GM12878 (cell line): ENCODE measurements at regions not wholly inside any gene's neighbourhood (a gene's known extent, or its start where the extent isn't known, plus 50 kb on each side); places are given as distances from the start of the nearest gene placed in this dataset.

Experiments used
- ATAC-seq: fragments of 200-7000 bp; cut with Tn5 transposase; 3 replicates; pipeline ENCODE4 v1.9.1; 2020; ENCODE audit warnings: mild to moderate bottlenecking, moderate library complexity
- BruUV-seq: library from RNA; stranded (reverse); fragments of 400-500 nt; replicated peaks from 2 replicates; lab custom pipeline; 2021; lab: Mats Ljungman, UMichigan
- CTCF ChIA-PET: fragments of 300-600 bp; sonication (Branson Sonifier 250); formaldehyde crosslinking; extraction: SDS; loops from one replicate; lab custom pipeline; 2021; ENCODE audit warnings: inconsistent platforms; lab: Yijun Ruan, JAX
- POLR2A ChIA-PET: fragments of 350-600 bp; formaldehyde crosslinking; extraction: SDS; loops from one replicate; lab custom pipeline; 2021; ENCODE audit warnings: inconsistent platforms; lab: Charles Lee
- RAD21 ChIA-PET: fragments of 300-600 bp; sonication (Branson Sonifier 250); formaldehyde crosslinking; loops from one replicate; lab custom pipeline; 2023; ENCODE audit warnings: antibody characterized with exemption; ENCODE audit not compliant: unreplicated experiment; lab: Charles Lee
- SMC1A ChIA-PET: fragments of 300-600 bp; sonication (Branson Sonifier 250); formaldehyde crosslinking; loops from one replicate; lab custom pipeline; 2023; ENCODE audit not compliant: unreplicated experiment, uncharacterized antibody; lab: Charles Lee
- DNase-seq: peaks from one replicate; pipeline ENCODE4 v3.0.0-alpha.2; 2011; ENCODE audit warnings: low read depth, low spot score
- FAIRE-seq: peaks from 3 replicates; lab custom pipeline; 2011; peaks lifted over from hg19 to GRCh38; lab: Jason Lieb, UNC
- H2AFZ ChIP-seq: 2 replicates; pipeline ENCODE4 v1.6.0; 2011; ENCODE audit warnings: low read depth, low read length, control low read depth; ENCODE audit not compliant: control insufficient read depth
- H3K27ac ChIP-seq: 2 replicates; pipeline ENCODE4 v1.5.1; 2011; ENCODE audit warnings: control low read depth; ENCODE audit not compliant: control insufficient read depth, insufficient read depth
- H3K27me3 ChIP-seq, 2 experiments: replicated peaks in 1 of 2; 2 replicates each; pipeline versions ENCODE4 v1.6.0 to v1.6.1; 2011; ENCODE audit warnings: low read length in 1 of 2; ENCODE audit not compliant: control insufficient read depth in 2 of 2, insufficient read depth in 2 of 2
- H3K36me3 ChIP-seq, 2 experiments: 2 replicates each; pipeline ENCODE4 v1.5.1; 2011; ENCODE audit warnings: low read length in 1 of 2; ENCODE audit not compliant: control insufficient read depth in 2 of 2, insufficient read depth in 2 of 2
- H3K4me1 ChIP-seq: 2 replicates; pipeline ENCODE4 v1.6.1; 2011; ENCODE audit warnings: mild to moderate bottlenecking, low read length, moderate library complexity, mixed read lengths; ENCODE audit not compliant: control insufficient read depth, insufficient read depth
- H3K4me2 ChIP-seq: 2 replicates; pipeline ENCODE4 v1.6.0; 2011; ENCODE audit warnings: control low read depth; ENCODE audit not compliant: control insufficient read depth, insufficient read depth
- H3K4me3 ChIP-seq: fragments of 200-600 bp; sonication (generic); 2 replicates; pipeline ENCODE4 v1.5.1; 2016
- H3K79me2 ChIP-seq: 2 replicates; pipeline ENCODE4 v1.6.0; 2011; ENCODE audit warnings: low read length; ENCODE audit not compliant: control insufficient read depth, insufficient read depth
- H3K9ac ChIP-seq: 2 replicates; pipeline ENCODE4 v1.8.0; 2011; ENCODE audit warnings: low read length, control low read depth, mixed read lengths; ENCODE audit not compliant: control insufficient read depth, insufficient read depth
- H3K9me3 ChIP-seq: replicated peaks from 3 replicates; pipeline ENCODE4 v1.5.1; 2011; ENCODE audit warnings: mild to moderate bottlenecking, low read length; ENCODE audit not compliant: control insufficient read depth, insufficient read depth
- H4K20me1 ChIP-seq: 2 replicates; pipeline ENCODE4 v1.6.0; 2011; ENCODE audit not compliant: control insufficient read depth, insufficient read depth
- ASH2L ChIP-seq: fragments of 300-600, 200-600 bp; sonication (generic); IDR thresholded peaks from 2 replicates; pipeline ENCODE4 v1.6.1; 2017; ENCODE audit warnings: low read depth, mild to moderate bottlenecking, borderline replicate concordance
- BMI1 ChIP-seq: fragments of 450-650 bp; IDR thresholded peaks from 2 replicates; pipeline ENCODE4 v1.6.1; 2016; ENCODE audit warnings: mild to moderate bottlenecking, moderate library complexity, borderline replicate concordance
- CBFB ChIP-seq: IDR thresholded peaks from 2 replicates; pipeline ENCODE4 v1.6.1; 2016; ENCODE audit warnings: antibody characterized with exemption, low read depth
- GABPA ChIP-seq: IDR thresholded peaks from 2 replicates; pipeline ENCODE4 v1.6.1; 2014; ENCODE audit warnings: antibody characterized with exemption, low read depth, mild to moderate bottlenecking, inconsistent platforms
- HDAC2 ChIP-seq: fragments of 200-600 bp; sonication (generic); IDR thresholded peaks from 2 replicates; pipeline ENCODE4 v1.6.1; 2017
- KDM1A ChIP-seq: fragments of 200-600 bp; sonication (generic); IDR thresholded peaks from 2 replicates; pipeline ENCODE4 v1.6.1; 2016; ENCODE audit warnings: borderline replicate concordance
- LARP7 ChIP-seq: fragments of 450-650 bp; IDR thresholded peaks from 2 replicates; pipeline ENCODE4 v1.6.1; 2017; ENCODE audit warnings: mild to moderate bottlenecking
- MAX ChIP-seq: IDR thresholded peaks from 2 replicates; pipeline ENCODE4 v1.6.1; 2012; ENCODE audit warnings: low read depth, low read length, improper control_type of control experiment
- RELB ChIP-seq: fragments of 450-650 bp; IDR thresholded peaks from 2 replicates; pipeline ENCODE4 v1.6.1; 2017; ENCODE audit warnings: low read depth, mild to moderate bottlenecking, moderate library complexity
- SKIL ChIP-seq: fragments of 450-650 bp; IDR thresholded peaks from 2 replicates; pipeline ENCODE4 v1.6.1; 2017; ENCODE audit warnings: mild to moderate bottlenecking, low read depth, inconsistent platforms; ENCODE audit not compliant: poor library complexity, severe bottlenecking
- SPI1 ChIP-seq: IDR thresholded peaks from 2 replicates; pipeline ENCODE4 v1.6.1; 2011; ENCODE audit warnings: low read depth, mild to moderate bottlenecking, low read length, moderate library complexity, borderline replicate concordance; ENCODE audit not compliant: insufficient read depth
- SUPT20H ChIP-seq: IDR thresholded peaks from 2 replicates; pipeline ENCODE4 v1.6.1; 2011; ENCODE audit warnings: low read depth, mild to moderate bottlenecking, low read length, moderate library complexity, borderline replicate concordance; ENCODE audit not compliant: control insufficient read depth
- YBX1 ChIP-seq: fragments of 450-650 bp; IDR thresholded peaks from 2 replicates; pipeline ENCODE4 v1.6.1; 2016; ENCODE audit warnings: antibody characterized with exemption
- ZNF207 ChIP-seq: fragments of 450-650 bp; IDR thresholded peaks from 2 replicates; pipeline ENCODE4 v1.6.1; 2014; ENCODE audit warnings: antibody characterized with exemption, mild to moderate bottlenecking, borderline replicate concordance
- ZNF217 ChIP-seq: fragments of 450-650 bp; IDR thresholded peaks from 2 replicates; pipeline ENCODE4 v1.6.1; 2017; ENCODE audit warnings: antibody characterized with exemption, mild to moderate bottlenecking
- WGBS: methylation state at CpG from one replicate; pipeline ENCODE4 v1.1.6; 2016; ENCODE audit warnings: low lambda C conversion rate; ENCODE audit not compliant: insufficient replicate concordance, insufficient coverage; ENCODE audit errors: missing lambda C conversion rate; 5-methylcytosine and 5-hydroxymethylcytosine counted together
- in situ Hi-C: fragments of 300-500 bp; cut with MboI; formaldehyde crosslinking; loops from 9 replicates; pipeline ENCODE4 v1.14.3; 2018; ENCODE audit warnings: mixed read lengths
- intact Hi-C: fragments of 100-400 bp; cut with micrococcal nuclease; formaldehyde crosslinking; loops from one replicate; pipeline ENCODE4 v1.14.2; 2022; ENCODE audit not compliant: unreplicated experiment

- no peak for TF ChIP-seq ASH2L
- TF ChIP-seq, all 136 proteins: peak for 0
- SMC1A ChIA-PET, result interaction anchor here (0.6 kb wide), 1 partner anchor 1237 kb away, joined by 3 read pairs; no protein-coding TSS in a partner anchor
- Histone ChIP-seq H2AFZ (no peak overlapping the region), H3K9me3 (no peaks in the 10 kb centered on the region), H3K4me1 (no peaks in the 10 kb centered on the region), H3K79me2 (no peaks in the 10 kb centered on the region), H3K27me3 (no peaks in the 10 kb centered on the region), H3K9ac (no peak overlapping the region), H4K20me1 (no peaks in the 10 kb centered on the region), H3K4me3 (no peak overlapping the region), H3K27ac (no peak overlapping the region), H3K4me2 (no peak overlapping the region), H3K36me3 (no peaks in the 10 kb centered on the region)
- in situ Hi-C loops (no loop called here), intact Hi-C loops (no loop called here)
- RAD21 ChIA-PET, result no interaction called here
- FAIRE-seq (no peak), DNase-seq (no peak), ATAC-seq (no peak)
- POLR2A ChIA-PET, result no interaction called here
- CTCF ChIA-PET, result no interaction called here
- BruUV-seq, result no TSS peak
- 4% methylated on average over 1 of the region's 1 CpG for WGBS
Observed at GRCh38 chr9:25421560-25421959, 256.7 kb downstream of the TUSC1 start.

DNA sequence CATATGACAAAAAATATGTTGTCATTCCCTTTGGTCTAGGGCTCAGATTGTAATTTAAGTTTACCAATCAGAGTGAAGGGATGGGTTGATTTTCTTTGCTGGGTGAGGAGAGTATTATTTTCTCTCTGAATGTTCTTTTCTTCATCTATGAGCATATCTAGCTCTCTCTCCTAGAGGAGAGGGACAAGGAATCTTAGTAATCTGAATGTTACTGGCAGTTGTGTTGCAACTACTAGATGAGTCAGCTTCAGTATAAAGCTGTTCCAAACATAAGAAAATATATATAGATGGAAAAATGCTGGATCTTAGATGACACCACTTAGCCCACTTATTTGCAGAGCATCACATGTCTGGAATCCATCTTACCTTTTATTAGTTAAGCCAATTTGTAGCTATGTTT lies 259.3 kb downstream of the TUSC1 start:
- DNase-seq (no peak), FAIRE-seq (no peak), ATAC-seq (no peak)
- Histone ChIP-seq H4K20me1 (no peaks in the 10 kb centered on the region), H3K9ac (no peak overlapping the region), H3K36me3 (no peaks in the 10 kb centered on the region), H3K27me3 (no peaks in the 10 kb centered on the region), H3K27ac (no peak overlapping the region), H3K4me2 (no peak overlapping the region), H3K79me2 (no peaks in the 10 kb centered on the region), H2AFZ (no peak overlapping the region), H3K4me1 (no peaks in the 10 kb centered on the region), H3K4me3 (no peak overlapping the region), H3K9me3 (no peaks in the 10 kb centered on the region)
- SMC1A ChIA-PET, result interaction anchor here (0.8 kb wide), 1 partner anchor 23 kb away, joined by 3 read pairs; no protein-coding TSS in a partner anchor
- in situ Hi-C loops, result no loop called here
- intact Hi-C loops, result no loop called here
- TF ChIP-seq KDM1A, result no peak
- TF ChIP-seq SKIL, result no peak
- TF ChIP-seq SPI1, result no peak
- no peak for TF ChIP-seq HDAC2
- TF ChIP-seq LARP7, result no peak
- TF ChIP-seq RELB, result no peak
- TF ChIP-seq SUPT20H, result no peak
- TF ChIP-seq MAX, result no peak
- no peak for TF ChIP-seq YBX1
- TF ChIP-seq BMI1, result no peak
- no peak for TF ChIP-seq GABPA
- no peak for TF ChIP-seq CBFB
- TF ChIP-seq ZNF217, result no peak
- no peak for TF ChIP-seq ZNF207
- BruUV-seq, result no TSS peak
- CTCF ChIA-PET, result no interaction called here
- RAD21 ChIA-PET, result no interaction called here
- POLR2A ChIA-PET, result no interaction called here
